Type B pancreatic cell (in vitro differentiated cells): ENCODE measurements at regions not wholly inside any gene's neighbourhood (a gene's known extent, or its start where the extent isn't known, plus 50 kb on each side); places are given as distances from the start of the nearest gene placed in this dataset.

ENCODE experiments used
- DNase-seq: peaks from one replicate; pipeline ENCODE4 v3.0.0; 2021; ENCODE audit warnings: mixed read lengths; ENCODE audit not compliant: unreplicated experiment; ENCODE audit errors: extremely low spot score
- H3K27ac Mint-ChIP-seq: 2 replicates; pipeline ENCODE4 v1.8.0; 2021; ENCODE audit warnings: mild to moderate bottlenecking, mixed read lengths
- H3K27me3 Mint-ChIP-seq: 2 replicates; pipeline ENCODE4 v1.8.0; 2021; ENCODE audit warnings: mixed read lengths
- H3K36me3 Mint-ChIP-seq: 2 replicates; pipeline ENCODE4 v1.8.0; 2021; ENCODE audit warnings: mixed read lengths
- H3K4me1 Mint-ChIP-seq: one replicate; pipeline ENCODE4 v1.8.0; 2021; ENCODE audit warnings: mixed read lengths; ENCODE audit not compliant: unreplicated experiment
- H3K4me3 Mint-ChIP-seq: 2 replicates; pipeline ENCODE4 v1.8.0; 2021; ENCODE audit warnings: mild to moderate bottlenecking, mixed read lengths
- H3K9me3 Mint-ChIP-seq: 2 replicates; pipeline ENCODE4 v1.8.0; 2021; ENCODE audit warnings: mixed read lengths
- TF ChIP-seq, protein P1 (sequence below): fragments of 200-600 bp; sonication (generic); conservative IDR thresholded peaks from 2 replicates; pipeline ENCODE4 v1.5.0; 2021; ENCODE audit warnings: antibody characterized with exemption, mild to moderate bottlenecking

DNA sequence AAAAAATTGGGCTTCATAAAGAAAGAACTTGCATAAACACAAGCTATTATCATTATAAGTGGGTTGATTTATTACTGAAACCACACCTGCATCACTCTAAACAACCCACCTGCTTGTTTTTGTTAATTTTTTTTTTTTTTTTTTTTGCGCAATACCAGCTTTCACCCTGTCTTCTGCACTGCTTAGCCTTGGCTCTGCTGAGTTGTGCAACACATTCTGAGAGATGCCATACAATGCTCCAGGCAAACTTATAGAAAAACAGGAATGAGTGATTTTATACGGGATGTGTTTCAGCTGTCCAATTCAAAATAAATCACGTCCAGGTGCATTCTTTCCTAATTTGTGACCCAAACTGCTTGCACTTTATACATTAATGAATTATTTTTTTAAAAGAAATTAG, 923.6 kb downstream of the GATA3 start:
- no peaks in the 10 kb centered on the region for H3K9me3 Mint-ChIP-seq
- no peak overlapping the region for H3K27ac Mint-ChIP-seq
- H3K36me3 Mint-ChIP-seq: no peaks in the 10 kb centered on the region
- H3K27me3 Mint-ChIP-seq: no peaks in the 10 kb centered on the region
- H3K4me1 Mint-ChIP-seq: no peaks in the 10 kb centered on the region
- no peak overlapping the region for H3K4me3 Mint-ChIP-seq
- TF ChIP-seq, protein P1, sequence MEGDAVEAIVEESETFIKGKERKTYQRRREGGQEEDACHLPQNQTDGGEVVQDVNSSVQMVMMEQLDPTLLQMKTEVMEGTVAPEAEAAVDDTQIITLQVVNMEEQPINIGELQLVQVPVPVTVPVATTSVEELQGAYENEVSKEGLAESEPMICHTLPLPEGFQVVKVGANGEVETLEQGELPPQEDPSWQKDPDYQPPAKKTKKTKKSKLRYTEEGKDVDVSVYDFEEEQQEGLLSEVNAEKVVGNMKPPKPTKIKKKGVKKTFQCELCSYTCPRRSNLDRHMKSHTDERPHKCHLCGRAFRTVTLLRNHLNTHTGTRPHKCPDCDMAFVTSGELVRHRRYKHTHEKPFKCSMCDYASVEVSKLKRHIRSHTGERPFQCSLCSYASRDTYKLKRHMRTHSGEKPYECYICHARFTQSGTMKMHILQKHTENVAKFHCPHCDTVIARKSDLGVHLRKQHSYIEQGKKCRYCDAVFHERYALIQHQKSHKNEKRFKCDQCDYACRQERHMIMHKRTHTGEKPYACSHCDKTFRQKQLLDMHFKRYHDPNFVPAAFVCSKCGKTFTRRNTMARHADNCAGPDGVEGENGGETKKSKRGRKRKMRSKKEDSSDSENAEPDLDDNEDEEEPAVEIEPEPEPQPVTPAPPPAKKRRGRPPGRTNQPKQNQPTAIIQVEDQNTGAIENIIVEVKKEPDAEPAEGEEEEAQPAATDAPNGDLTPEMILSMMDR: no peak
- no peak for DNase-seq

DNA sequence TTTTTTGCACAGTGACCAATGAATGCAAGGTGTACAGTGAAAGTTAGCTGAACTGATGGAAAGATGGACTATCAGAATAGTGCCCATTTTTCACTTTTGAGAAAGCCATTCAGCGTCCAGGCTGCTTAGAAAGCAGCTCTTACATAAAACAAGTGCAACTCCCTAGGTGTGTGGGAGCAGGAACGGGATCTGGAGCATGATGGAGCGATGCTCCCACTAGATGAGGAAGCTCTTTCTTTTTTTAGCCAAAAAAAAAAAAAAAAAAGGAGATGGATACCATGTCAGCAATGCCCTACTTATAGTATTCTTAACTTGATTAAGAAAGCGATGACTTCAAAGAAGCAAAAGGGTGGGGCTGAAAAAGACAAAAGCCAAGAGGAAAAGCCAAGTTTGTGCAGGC, 925.5 kb downstream of the GATA3 start:
- H3K27me3 Mint-ChIP-seq: no peaks in the 10 kb centered on the region
- no peak overlapping the region for H3K4me3 Mint-ChIP-seq
- TF ChIP-seq, protein P1: no peak
- no peaks in the 10 kb centered on the region for H3K9me3 Mint-ChIP-seq
- DNase-seq: no peak
- H3K36me3 Mint-ChIP-seq: no peaks in the 10 kb centered on the region
- H3K4me1 Mint-ChIP-seq: no peaks in the 10 kb centered on the region
- H3K27ac Mint-ChIP-seq: no peak overlapping the region

DNA sequence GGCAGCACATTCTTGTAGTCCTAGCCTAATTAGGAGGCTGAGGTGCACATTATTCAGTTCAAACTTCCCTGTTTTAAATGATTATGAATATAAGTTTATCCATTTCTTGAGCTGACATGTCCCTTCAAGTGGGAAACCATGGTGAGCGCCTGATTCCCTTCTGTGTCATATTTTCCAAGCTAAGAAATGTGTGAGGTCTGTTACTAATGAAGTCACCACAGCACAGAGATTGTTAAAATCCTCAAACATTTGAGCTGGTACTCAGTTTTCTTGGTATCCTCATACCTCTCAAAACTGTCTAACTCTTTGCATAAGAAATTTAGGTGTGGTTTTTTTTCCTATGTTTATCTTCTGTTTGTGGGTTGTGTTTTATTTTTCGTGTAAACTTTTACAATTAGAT, 926.8 kb downstream of the GATA3 start:
- no peak overlapping the region for H3K27ac Mint-ChIP-seq
- no peaks in the 10 kb centered on the region for H3K4me1 Mint-ChIP-seq
- H3K27me3 Mint-ChIP-seq: no peaks in the 10 kb centered on the region
- H3K36me3 Mint-ChIP-seq: no peaks in the 10 kb centered on the region
- H3K9me3 Mint-ChIP-seq: peaks cover 4% of the 10 kb centered on the region
- no peak for DNase-seq
- TF ChIP-seq, protein P1: no peak
- H3K4me3 Mint-ChIP-seq: no peak overlapping the region

DNA sequence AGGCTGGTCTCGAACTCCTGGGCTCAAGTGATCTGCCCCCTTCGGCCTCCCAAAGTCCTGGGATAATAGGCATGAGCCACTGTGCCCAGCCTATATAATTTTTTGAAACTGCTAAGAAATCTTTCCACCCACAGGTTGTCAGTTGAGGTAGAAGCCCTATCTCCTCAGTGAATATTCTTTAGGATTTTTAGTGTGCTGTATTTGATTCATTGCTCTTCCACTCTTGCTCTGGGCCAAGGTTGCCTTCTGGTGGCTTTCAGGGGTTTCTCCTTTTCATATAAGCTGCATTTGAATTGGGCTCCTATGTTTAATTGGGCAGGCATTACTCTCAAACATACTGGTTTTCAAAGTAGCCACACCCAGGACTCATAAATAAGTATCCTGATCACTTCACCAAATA, 931.2 kb downstream of the GATA3 start:
- Mint-ChIP-seq H3K27ac (no peak overlapping the region), H3K36me3 (no peaks in the 10 kb centered on the region), H3K4me3 (no peak overlapping the region), H3K9me3 (peaks cover 4% of the 10 kb centered on the region), H3K27me3 (no peaks in the 10 kb centered on the region), H3K4me1 (no peaks in the 10 kb centered on the region)
- no peak for DNase-seq
- TF ChIP-seq, protein P1: no peak

- no peak for DNase-seq
- Mint-ChIP-seq H3K36me3 (no peaks in the 10 kb centered on the region), H3K27ac (no peak overlapping the region), H3K9me3 (peaks cover 4% of the 10 kb centered on the region), H3K4me1 (no peaks in the 10 kb centered on the region), H3K4me3 (no peak overlapping the region), H3K27me3 (no peaks in the 10 kb centered on the region)
- TF ChIP-seq, protein P1: no peak
Observed at GRCh38 chr10:8986975-8987374, 932.5 kb downstream of the GATA3 start.

- Mint-ChIP-seq H3K27me3 (no peaks in the 10 kb centered on the region), H3K9me3 (peaks cover 4% of the 10 kb centered on the region), H3K4me1 (no peaks in the 10 kb centered on the region), H3K27ac (no peak overlapping the region), H3K4me3 (no peak overlapping the region), H3K36me3 (no peaks in the 10 kb centered on the region)
- no peak for DNase-seq
- TF ChIP-seq, protein P1: no peak
Observed at GRCh38 chr10:8987712-8988111, 933.2 kb downstream of the GATA3 start.
